ENCODE measurements at regions not wholly inside any gene's neighbourhood (a gene's known extent, or its start where the extent isn't known, plus 50 kb on each side); places are given as distances from the start of the nearest gene placed in this dataset.

GRCh38 chr14:48955857-48956256 is 630.3 kb downstream of the RPS29 start:
- intact Hi-C loops (cut with DNase I) = no loop called here
- DNase-seq (ENCODE audit: low spot score) = no peak

GRCh38 chr14:48954446-48954845 is 631.7 kb downstream of the RPS29 start:
- DNase-seq (ENCODE audit: low spot score) = no peak
- intact Hi-C loops (cut with DNase I) = no loop called here

- DNase-seq (ENCODE audit: low spot score) = no peak
- intact Hi-C loops (cut with DNase I) = no loop called here
Measured at GRCh38 chr14:48944809-48945208, 641.4 kb downstream of the RPS29 start.

- no peak for DNase-seq (ENCODE audit: low spot score)
- intact Hi-C loops (cut with DNase I) = no loop called here
Measured at GRCh38 chr14:48943913-48944312, 642.3 kb downstream of the RPS29 start.

- no peak for DNase-seq (ENCODE audit: low spot score)
- intact Hi-C loops (cut with DNase I) = no loop called here
Measured at GRCh38 chr14:48937541-48938195, 648.5 kb downstream of the RPS29 start.

- intact Hi-C loops (cut with DNase I) = no loop called here
- no peak for DNase-seq (ENCODE audit: low spot score)
Measured at GRCh38 chr14:48936849-48937248, 649.3 kb downstream of the RPS29 start.

GRCh38 chr14:48936362-48936761 is 649.8 kb downstream of the RPS29 start:
- no peak for DNase-seq (ENCODE audit: low spot score)
- intact Hi-C loops (cut with DNase I) = no loop called here

- intact Hi-C loops (cut with DNase I) = no loop called here
- no peak for DNase-seq (ENCODE audit: low spot score)
Measured at GRCh38 chr14:48925184-48925583, 661.0 kb downstream of the RPS29 start.

GRCh38 chr14:48914921-48915320 is 671.3 kb downstream of the RPS29 start:
- DNase-seq (ENCODE audit: low spot score) = no peak
- intact Hi-C loops (cut with DNase I) = no loop called here

GRCh38 chr14:48914382-48914781 is 671.8 kb downstream of the RPS29 start:
- intact Hi-C loops (cut with DNase I) = no loop called here
- no peak for DNase-seq (ENCODE audit: low spot score)

GRCh38 chr14:48900565-48900964 is 685.6 kb downstream of the RPS29 start:
- intact Hi-C loops (cut with DNase I) = no loop called here
- DNase-seq (ENCODE audit: low spot score) = no peak

GRCh38 chr14:48890333-48890732 is 695.8 kb downstream of the RPS29 start:
- DNase-seq (ENCODE audit: low spot score) = no peak
- intact Hi-C loops (cut with DNase I) = no loop called here

GRCh38 chr14:48876806-48877340 is 709.3 kb downstream of the RPS29 start:
- no peak for DNase-seq (ENCODE audit: low spot score)

GRCh38 chr14:48874711-48875110 is 711.5 kb downstream of the RPS29 start:
- no peak for DNase-seq (ENCODE audit: low spot score)
- intact Hi-C loops (cut with DNase I) = no loop called here

More at GRCh38 chr14:48876806-48877340, 709.3 kb downstream of the RPS29 start:
- intact Hi-C loops (cut with DNase I) = no loop called here

- no peak for DNase-seq (ENCODE audit: low spot score)
- intact Hi-C loops (cut with DNase I) = no loop called here
Measured at GRCh38 chr14:48857366-48857765, 728.8 kb downstream of the RPS29 start.

GRCh38 chr14:48853159-48853558 is 733.0 kb downstream of the RPS29 start:
- no peak for DNase-seq (ENCODE audit: low spot score)
- intact Hi-C loops (cut with DNase I) = no loop called here

- intact Hi-C loops (cut with DNase I) = no loop called here
- no peak for DNase-seq (ENCODE audit: low spot score)
Measured at GRCh38 chr14:48849741-48850322, 736.3 kb downstream of the RPS29 start.

GRCh38 chr14:48842785-48843184 is 743.4 kb downstream of the RPS29 start:
- intact Hi-C loops (cut with DNase I) = no loop called here
- DNase-seq (ENCODE audit: low spot score) = no peak

- DNase-seq (ENCODE audit: low spot score) = no peak
- intact Hi-C loops (cut with DNase I) = no loop called here
Measured at GRCh38 chr14:48826058-48826457, 760.1 kb downstream of the RPS29 start.

GRCh38 chr14:48814562-48814961 is 771.6 kb downstream of the RPS29 start:
- no peak for DNase-seq (ENCODE audit: low spot score)
- intact Hi-C loops (cut with DNase I) = no loop called here

GRCh38 chr14:48805315-48805714 is 780.9 kb downstream of the RPS29 start:
- intact Hi-C loops (cut with DNase I) = no loop called here
- DNase-seq (ENCODE audit: low spot score) = no peak
